D721Med (cell line): ENCODE measurements at regions not wholly inside any gene's neighbourhood (a gene's known extent, or its start where the extent isn't known, plus 50 kb on each side); places are given as distances from the start of the nearest gene placed in this dataset.
A peak's percentile ranks its signal among the peaks of the same experiment; 100 is the strongest.

Experiments
- DNase-seq: peaks from one replicate; pipeline ENCODE4 v3.0.0; 2011; ENCODE audit warnings: low spot score; ENCODE audit not compliant: insufficient read length
- FAIRE-seq: peaks from 2 replicates; lab custom pipeline; 2011; peaks lifted over from hg19 to GRCh38; lab: Jason Lieb, UNC
- CTCF ChIP-seq: IDR thresholded peaks from 2 replicates; pipeline ENCODE4 v1.5.1; 2012; ENCODE audit warnings: mild to moderate bottlenecking, control low read depth; ENCODE audit not compliant: insufficient read depth; ENCODE audit errors: missing control alignments

- FAIRE-seq (no peak), DNase-seq (no peak)
- TF ChIP-seq CTCF = no peak
Measured at GRCh38 chr1:80225510-80225909, 1219.0 kb upstream of the ADGRL4 start.

- FAIRE-seq (no peak), DNase-seq (no peak)
- TF ChIP-seq CTCF = no peak
Measured at GRCh38 chr1:80221319-80221718, 1214.8 kb upstream of the ADGRL4 start.

DNA sequence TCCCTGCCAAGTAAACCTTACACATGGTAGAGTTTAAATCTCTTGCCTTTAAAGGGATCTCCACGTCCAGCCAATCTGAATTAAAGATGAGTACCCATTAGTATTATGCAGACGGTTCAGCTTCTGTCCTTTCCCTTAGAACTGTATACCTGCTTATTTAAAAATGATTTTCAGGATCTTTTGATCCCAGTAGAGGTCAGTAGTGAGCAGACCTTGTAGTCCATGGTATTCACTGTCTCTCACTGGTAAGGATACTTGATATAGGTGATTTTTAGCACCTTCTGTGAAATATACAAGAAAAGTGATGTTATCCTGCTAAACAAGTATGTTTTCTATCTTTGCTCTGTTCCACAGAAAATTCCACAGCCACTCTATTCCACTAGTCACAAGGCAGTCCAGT lies 1211.6 kb upstream of the ADGRL4 start:
- TF ChIP-seq CTCF = peak; percentile 43
- FAIRE-seq (peak; percentile 25), DNase-seq (no peak)

GRCh38 chr1:80217377-80217986 lies 1211.0 kb upstream of the ADGRL4 start:
- no peak for FAIRE-seq
- peak; percentile 80 for TF ChIP-seq CTCF
- no peak for DNase-seq

- FAIRE-seq (no peak), DNase-seq (no peak)
- TF ChIP-seq CTCF = no peak
Measured at GRCh38 chr1:80214888-80215540, 1208.5 kb upstream of the ADGRL4 start.

DNA sequence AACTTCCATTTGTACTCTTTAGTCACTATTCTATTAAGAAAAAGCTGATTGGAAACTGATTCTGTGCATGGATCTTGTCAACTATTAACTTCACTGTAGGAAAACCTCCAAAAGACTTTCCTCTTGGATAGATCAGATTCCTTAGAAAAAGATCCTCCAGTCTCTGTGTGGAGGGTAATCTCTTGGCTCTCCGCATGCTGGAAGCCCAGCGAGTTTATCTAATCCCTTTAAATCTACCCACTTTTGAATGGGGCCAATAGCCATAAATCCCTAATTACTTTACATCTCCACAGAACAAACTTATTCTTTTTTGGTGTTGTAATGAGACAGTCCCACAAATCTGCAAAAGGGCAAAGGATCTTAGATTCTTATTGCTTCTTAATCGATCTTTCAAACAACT lies 1206.4 kb upstream of the ADGRL4 start:
- FAIRE-seq = peak; percentile 76
- TF ChIP-seq CTCF = no peak

More for the DNA sequence above, 1206.4 kb upstream of the ADGRL4 start:
- no peak for DNase-seq
